22Rv1 (cell line): ENCODE measurements at regions not wholly inside any gene's neighbourhood (a gene's known extent, or its start where the extent isn't known, plus 50 kb on each side); places are given as distances from the start of the nearest gene placed in this dataset.
A peak's percentile ranks its signal among the peaks of the same experiment; 100 is the strongest.

ENCODE experiments used
- ZFX ChIP-seq: fragments of 450-650 bp; IDR thresholded peaks from 2 replicates; pipeline ENCODE4 v1.6.1; 2017; ENCODE audit warnings: antibody characterized with exemption, borderline replicate concordance
- TF ChIP-seq, protein P1 (sequence below): fragments of 450-650 bp; IDR thresholded peaks from 2 replicates; pipeline ENCODE4 v1.5.1; 2017; ENCODE audit warnings: mild to moderate bottlenecking

DNA sequence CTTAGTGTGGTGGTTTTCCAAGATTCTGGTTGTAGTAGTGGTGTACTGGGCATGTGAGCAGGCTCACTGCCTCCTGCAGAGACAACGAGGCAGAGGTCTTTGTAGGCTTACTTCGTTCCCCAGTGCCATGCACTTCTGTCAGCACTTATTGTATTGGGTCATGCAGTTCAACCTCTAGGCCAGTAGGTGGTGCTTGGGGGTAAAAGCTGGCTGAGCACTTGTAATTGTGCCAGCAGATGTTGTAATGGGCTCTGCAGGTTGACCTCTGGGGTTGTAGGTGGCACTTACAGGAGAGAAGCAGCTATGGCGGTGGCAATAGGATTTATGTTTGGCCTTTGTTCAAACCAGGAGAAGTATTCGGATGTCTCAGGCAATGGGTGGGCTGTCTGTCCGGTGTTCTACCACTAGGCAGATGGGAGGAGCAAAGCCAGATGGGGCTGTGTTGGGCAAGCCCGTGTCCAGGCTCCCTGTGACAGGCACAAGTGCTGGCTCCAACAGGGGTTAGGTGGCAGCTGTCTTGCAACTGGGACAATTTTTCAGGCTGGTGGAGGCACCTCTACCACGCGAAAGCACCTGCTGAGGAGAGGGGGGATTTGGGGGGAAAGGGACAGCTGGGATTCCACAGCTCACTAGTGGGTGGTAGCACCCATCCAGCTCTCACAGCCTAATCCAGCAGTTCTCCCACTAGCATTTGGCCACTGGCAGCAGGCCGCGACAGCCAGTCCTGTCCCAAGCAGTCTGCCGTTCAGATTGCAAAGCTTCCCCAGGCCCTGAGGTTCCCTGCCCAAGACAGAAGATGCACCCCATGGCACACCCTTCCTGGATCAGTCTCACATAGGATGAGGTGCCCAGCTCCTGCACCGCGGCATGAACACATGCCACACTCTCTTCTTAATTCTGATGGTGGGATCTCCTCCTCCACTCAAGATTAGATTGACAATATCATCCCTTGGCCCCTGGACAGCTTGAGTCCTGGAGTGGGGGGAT lies 274.5 kb downstream of the CTH start:
- TF ChIP-seq, protein P1, sequence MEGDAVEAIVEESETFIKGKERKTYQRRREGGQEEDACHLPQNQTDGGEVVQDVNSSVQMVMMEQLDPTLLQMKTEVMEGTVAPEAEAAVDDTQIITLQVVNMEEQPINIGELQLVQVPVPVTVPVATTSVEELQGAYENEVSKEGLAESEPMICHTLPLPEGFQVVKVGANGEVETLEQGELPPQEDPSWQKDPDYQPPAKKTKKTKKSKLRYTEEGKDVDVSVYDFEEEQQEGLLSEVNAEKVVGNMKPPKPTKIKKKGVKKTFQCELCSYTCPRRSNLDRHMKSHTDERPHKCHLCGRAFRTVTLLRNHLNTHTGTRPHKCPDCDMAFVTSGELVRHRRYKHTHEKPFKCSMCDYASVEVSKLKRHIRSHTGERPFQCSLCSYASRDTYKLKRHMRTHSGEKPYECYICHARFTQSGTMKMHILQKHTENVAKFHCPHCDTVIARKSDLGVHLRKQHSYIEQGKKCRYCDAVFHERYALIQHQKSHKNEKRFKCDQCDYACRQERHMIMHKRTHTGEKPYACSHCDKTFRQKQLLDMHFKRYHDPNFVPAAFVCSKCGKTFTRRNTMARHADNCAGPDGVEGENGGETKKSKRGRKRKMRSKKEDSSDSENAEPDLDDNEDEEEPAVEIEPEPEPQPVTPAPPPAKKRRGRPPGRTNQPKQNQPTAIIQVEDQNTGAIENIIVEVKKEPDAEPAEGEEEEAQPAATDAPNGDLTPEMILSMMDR: peak; percentile 90
- TF ChIP-seq ZFX: no peak
